K562 (cell line): ENCODE measurements at regions not wholly inside any gene's neighbourhood (a gene's known extent, or its start where the extent isn't known, plus 50 kb on each side); places are given as distances from the start of the nearest gene placed in this dataset.
A peak's percentile ranks its signal among the peaks of the same experiment; 100 is the strongest.

ENCODE experiments used
- ATAC-seq: fragments of 200-7000 bp; cut with Tn5 transposase; 3 replicates; pipeline ENCODE4 v1.9.1; 2020; ENCODE audit warnings: moderate library complexity
- BruUV-seq: library from RNA; stranded (reverse); fragments of 400-500 nt; replicated peaks from 2 replicates; lab custom pipeline; 2021; lab: Mats Ljungman, UMichigan
- CTCF ChIA-PET: fragments of 300-600 bp; formaldehyde crosslinking; extraction: SDS; loops from one replicate; lab custom pipeline; 2021; ENCODE audit warnings: low intra/inter-chr PET ratio; lab: Yijun Ruan, JAX
- POLR2A ChIA-PET: fragments of 300-600, 350-650 bp; sonication (Branson Sonifier 250); formaldehyde crosslinking; extraction: SDS; loops from one replicate; lab custom pipeline; 2021; ENCODE audit warnings: antibody characterized with exemption, inconsistent platforms; lab: Yijun Ruan, JAX
- DNase-seq, 4 experiments: peaks; one replicate each; pipeline versions ENCODE4 v3.0.0 to v3.0.0-alpha.2; 2011 to 2018; ENCODE audit warnings: low spot score in 3 of 4, mixed read lengths in 3 of 4; ENCODE audit errors: extremely low read depth in 1 of 4
- FAIRE-seq: peaks from 2 replicates; lab custom pipeline; 2011; peaks lifted over from hg19 to GRCh38; lab: Jason Lieb, UNC
- H2AFZ ChIP-seq: 2 replicates; pipeline ENCODE4 v1.6.0; 2011; ENCODE audit warnings: low read depth, low read length, control low read depth, inconsistent platforms
- H3K27ac ChIP-seq: fragments of 200-600 bp; 3 replicates; pipeline ENCODE4 v1.8.0; 2011; ENCODE audit warnings: low read depth, mild to moderate bottlenecking, control low read depth, inconsistent platforms, low read length, moderate library complexity, mixed read lengths; ENCODE audit errors: extremely low read depth
- H3K27me3 ChIP-seq, 2 experiments: fragments of 300-600 bp in 1 of 2; 2 replicates in 1 of 2; 3 replicates in 1 of 2; pipeline versions ENCODE4 v1.6.0 to v1.8.0; 2011; ENCODE audit warnings: inconsistent platforms in 2 of 2, low read length in 2 of 2, mild to moderate bottlenecking in 1 of 2, mixed read lengths in 1 of 2, moderate library complexity in 1 of 2; ENCODE audit not compliant: control insufficient read depth in 2 of 2, insufficient read depth in 2 of 2
- H3K36me3 ChIP-seq: fragments of 300-600 bp; 3 replicates; pipeline ENCODE4 v1.8.0; 2011; ENCODE audit warnings: mild to moderate bottlenecking, low read length, inconsistent platforms; ENCODE audit not compliant: control insufficient read depth, insufficient read depth
- H3K4me1 ChIP-seq, 2 experiments: fragments of 200-600 bp in 1 of 2; replicated peaks in 1 of 2; 2 replicates in 1 of 2; 3 replicates in 1 of 2; pipeline versions ENCODE4 v1.5.1 to v1.8.0; 2011; ENCODE audit warnings: inconsistent platforms in 2 of 2, low read length in 2 of 2, mild to moderate bottlenecking in 1 of 2, mixed read lengths in 1 of 2, moderate library complexity in 1 of 2; ENCODE audit not compliant: control insufficient read depth in 2 of 2, insufficient read depth in 2 of 2
- H3K4me2 ChIP-seq: 2 replicates; pipeline ENCODE4 v1.6.1; 2011; ENCODE audit warnings: low read length, control low read depth, inconsistent platforms, mixed read lengths; ENCODE audit not compliant: insufficient read depth
- H3K4me3 ChIP-seq: fragments of 200-600 bp; sonication (generic), shearing (Covaris generic); 2 replicates; pipeline ENCODE4 v1.5.1; 2016; ENCODE audit warnings: control low read depth, inconsistent platforms
- H3K79me2 ChIP-seq: fragments of 200-600 bp; 3 replicates; pipeline ENCODE4 v1.8.0; 2011; ENCODE audit warnings: low read length, inconsistent platforms; ENCODE audit not compliant: control insufficient read depth, insufficient read depth
- H3K9ac ChIP-seq, 2 experiments: 2 replicates each; pipeline versions ENCODE4 v1.6.0 to v1.6.1; 2011; ENCODE audit warnings: low read depth in 2 of 2, low read length in 2 of 2, control low read depth in 1 of 2, inconsistent platforms in 1 of 2, mild to moderate bottlenecking in 1 of 2, mixed read lengths in 1 of 2; ENCODE audit not compliant: insufficient read depth in 1 of 2
- H3K9me1 ChIP-seq: one replicate; pipeline ENCODE4 v1.6.0; 2011; ENCODE audit warnings: inconsistent platforms, mild to moderate bottlenecking, low read length, moderate library complexity; ENCODE audit not compliant: control insufficient read depth, insufficient read depth
- H3K9me3 ChIP-seq: replicated peaks from 2 replicates; pipeline ENCODE4 v1.5.1; 2011; ENCODE audit warnings: low read depth, low read length, inconsistent platforms; ENCODE audit not compliant: control insufficient read depth, insufficient read depth
- H4K20me1 ChIP-seq: replicated peaks from 2 replicates; pipeline ENCODE4 v1.6.1; 2011; ENCODE audit warnings: low read length, inconsistent platforms, mixed read lengths; ENCODE audit not compliant: control insufficient read depth, insufficient read depth
- BRD4 ChIP-seq: fragments of 200-600 bp; sonication (generic); IDR thresholded peaks from 2 replicates; pipeline ENCODE4 v1.6.1; 2017; ENCODE audit warnings: inconsistent platforms
- HNRNPH1 ChIP-seq: fragments of 200-400 bp; formaldehyde crosslinking; optimal IDR thresholded peaks from 2 replicates; pipeline ENCODE3; 2017; ENCODE audit warnings: low read depth, mild to moderate bottlenecking, low read length, moderate library complexity
- KLF16 ChIP-seq: IDR thresholded peaks from 2 replicates; pipeline ENCODE4 v1.6.1; 2016; ENCODE audit warnings: antibody characterized with exemption
- MAFG ChIP-seq: fragments of 450-650 bp; conservative IDR thresholded peaks from 2 replicates; pipeline ENCODE4 v1.6.1; 2016; ENCODE audit warnings: missing genetic modification characterization, missing compliant biosample characterization
- SP1 ChIP-seq: sonication (generic); formaldehyde crosslinking; IDR thresholded peaks from 2 replicates; pipeline ENCODE4 v1.8.1; 2022; ENCODE audit warnings: mild to moderate bottlenecking, missing genetic modification reagents
- SRSF9 ChIP-seq: fragments of 200-400 bp; formaldehyde crosslinking; IDR thresholded peaks from 2 replicates; pipeline ENCODE4 v1.6.1; 2017; ENCODE audit warnings: low read depth, low read length, borderline replicate concordance
- ZNF316 ChIP-seq: fragments of 450-650 bp; IDR thresholded peaks from 2 replicates; pipeline ENCODE4 v1.6.1; 2016
- ZNF57 ChIP-seq: fragments of 450-650 bp; formaldehyde crosslinking; IDR thresholded peaks from 2 replicates; pipeline ENCODE4 v1.4.0; 2020; ENCODE audit warnings: mild to moderate bottlenecking, moderate library complexity
- ZNF77 ChIP-seq: fragments of 250-450 bp; sonication (Bioruptor Pico); IDR thresholded peaks from 2 replicates; pipeline ENCODE4 v1.5.0; 2020
- WGBS: fragments of 100-300 bp; shearing (Covaris generic); methylation state at CpG from one replicate; pipeline ENCODE4 v1.1.6; 2016; ENCODE audit warnings: low coverage, mixed read lengths; ENCODE audit not compliant: insufficient coverage; ENCODE audit errors: missing lambda C conversion rate; 5-methylcytosine and 5-hydroxymethylcytosine counted together
- in situ Hi-C: fragments of 300-500 bp; cut with MboI; formaldehyde crosslinking; loops from 4 replicates; pipeline ENCODE4 v1.15.0; 2018; ENCODE audit warnings: inconsistent platforms, mixed read lengths
- intact Hi-C: fragments of 100-400 bp; cut with micrococcal nuclease; formaldehyde crosslinking; loops from 2 replicates; pipeline ENCODE4 v1.14.2; 2022

DNA sequence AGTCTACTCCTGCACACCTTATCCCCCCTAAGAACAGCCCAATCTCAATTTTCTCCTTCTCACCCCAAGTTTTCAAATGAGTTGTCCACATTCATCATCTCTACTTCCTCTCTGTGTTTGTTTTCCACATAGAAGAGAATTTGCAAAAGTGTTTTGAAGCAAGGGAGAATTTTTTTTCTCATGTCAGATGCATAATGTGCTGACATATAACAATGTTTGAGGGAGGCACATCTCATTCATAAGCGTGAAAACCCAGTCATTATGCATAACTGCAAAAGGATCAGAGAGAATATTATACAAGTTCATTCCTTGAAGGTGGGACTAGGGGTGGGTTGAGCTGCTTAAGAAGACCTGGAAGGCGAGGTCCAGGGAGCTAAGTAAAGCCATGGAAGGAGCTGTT, 80.8 kb upstream of the SLC1A4 start:
- Histone ChIP-seq H3K27ac (no peak overlapping the region), H3K9me3 (no peaks in the 10 kb centered on the region), H3K4me3 (no peak overlapping the region), H3K9ac (no peak overlapping the region), H3K4me2 (no peak overlapping the region), H3K36me3 (no peaks in the 10 kb centered on the region), H3K27me3 (peaks cover 12 to 17% of the 10 kb centered on the region in 2 experiments; a peak in 4 of 5 replicates), H4K20me1 (no peaks in the 10 kb centered on the region), H3K4me1 (peaks cover 0 to 11% of the 10 kb centered on the region in 2 experiments; a peak in 2 of 5 replicates), H2AFZ (no peak overlapping the region), H3K79me2 (no peaks in the 10 kb centered on the region), H3K9me1 (no peaks in the 10 kb centered on the region)
- no peak for TF ChIP-seq ZNF57
- 0 out of 2 replicates have a peak, but pooled peaks have one; percentile 13 for TF ChIP-seq MAFG
- no peak for TF ChIP-seq SRSF9
- TF ChIP-seq BRD4, result no peak
- no peak for TF ChIP-seq KLF16
- peak; percentile 42 for TF ChIP-seq ZNF316
- 6% methylated on average over 2 of the region's 2 CpGs for WGBS
- CTCF ChIA-PET, result no interaction called here
- no peak for ATAC-seq
- BruUV-seq, result no TSS peak
- POLR2A ChIA-PET, result interaction anchor here (1.6 kb wide), 1 partner anchor 9 kb away, joined by 3 read pairs; no protein-coding TSS in a partner anchor
- in situ Hi-C loops, result loop anchor here (25.0 kb wide), 1 partner anchor 254 kb away; no protein-coding TSS in a partner anchor
- FAIRE-seq, result no peak
- DNase-seq, result no peak
- intact Hi-C loops, result no loop called here

GRCh38 chr2:64910523-64910922, 78.7 kb upstream of the SLC1A4 start:
- no peaks in the 10 kb centered on the region for H4K20me1 ChIP-seq
- H3K9me1 ChIP-seq, result no peaks in the 10 kb centered on the region
- peaks cover 6 to 20% of the 10 kb centered on the region in 2 experiments; a peak in 3 of 5 replicates for H3K4me1 ChIP-seq
- H3K4me2 ChIP-seq, result no peak overlapping the region; the same call in 1 of the 2 replicates
- DNase-seq, result no peak
- H3K79me2 ChIP-seq, result no peaks in the 10 kb centered on the region
- no peak overlapping the region for H3K9ac ChIP-seq
- H3K4me3 ChIP-seq, result no peak overlapping the region
- no peak overlapping the region for H3K27ac ChIP-seq
- CTCF ChIA-PET, result no interaction called here
- H3K36me3 ChIP-seq, result no peaks in the 10 kb centered on the region
- no TSS peak for BruUV-seq
- POLR2A ChIA-PET, result interaction anchor here (0.5 kb wide), 1 partner anchor 121 kb away, joined by 3 read pairs; no protein-coding TSS in a partner anchor
- ATAC-seq, result no peak
- FAIRE-seq, result no peak
- in situ Hi-C loops (loop anchor here (10.0 to 25.0 kb wide), 2 partner anchors 252 to 664 kb away; no protein-coding TSS in a partner anchor), intact Hi-C loops (no loop called here)
- no peak overlapping the region for H2AFZ ChIP-seq
- H3K9me3 ChIP-seq, result no peaks in the 10 kb centered on the region
- H3K27me3 ChIP-seq, result peaks cover 6% of the 10 kb centered on the region in 2 experiments; a peak in 1 of 5 replicates
- TF ChIP-seq SP1 (0 out of 2 replicates have a peak, but pooled peaks have one; percentile 23), ZNF77 (CRISPR knock-in tag) (no peak), HNRNPH1 (no peak)
- 33% methylated on average over 4 of the region's 4 CpGs for WGBS
